ENCODE measurements at regions not wholly inside any gene's neighbourhood (a gene's known extent, or its start where the extent isn't known, plus 50 kb on each side); places are given as distances from the start of the nearest gene placed in this dataset.
"Not testable (repeated sequence)": the region's sequence is repeated elsewhere in the genome, so short reads cannot be mapped to it uniquely, and the experiment has no call there.

DNA sequence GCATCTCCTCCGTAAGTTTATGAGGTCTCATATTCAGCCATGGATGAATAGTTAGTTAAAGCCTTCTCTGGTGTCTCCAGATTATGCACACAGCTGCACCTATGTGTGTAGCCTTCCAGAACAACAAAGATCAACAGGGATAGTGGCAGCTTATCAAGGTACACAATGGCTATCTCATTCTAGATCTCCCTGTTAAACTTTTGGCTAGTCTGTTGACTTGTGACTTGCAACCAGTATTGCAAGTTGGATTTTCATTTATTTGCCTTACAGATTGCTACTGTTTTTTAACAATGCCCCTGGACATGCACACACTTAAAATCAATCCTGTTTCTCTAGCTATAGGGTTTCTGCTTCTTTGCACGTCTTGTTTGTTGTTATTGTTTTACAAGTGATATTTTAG lies 363.2 kb downstream of the OMA1 start:
- Mint-ChIP-seq H3K27me3 (peaks cover 5% of the 10 kb centered on the region), H3K4me1 (no peaks in the 10 kb centered on the region), H3K9me3 (peaks cover 13% of the 10 kb centered on the region), H3K27ac (no peak overlapping the region), H3K36me3 (no peaks in the 10 kb centered on the region), H3K4me3 (no peak overlapping the region)
- DNase-seq, result no peak

DNA sequence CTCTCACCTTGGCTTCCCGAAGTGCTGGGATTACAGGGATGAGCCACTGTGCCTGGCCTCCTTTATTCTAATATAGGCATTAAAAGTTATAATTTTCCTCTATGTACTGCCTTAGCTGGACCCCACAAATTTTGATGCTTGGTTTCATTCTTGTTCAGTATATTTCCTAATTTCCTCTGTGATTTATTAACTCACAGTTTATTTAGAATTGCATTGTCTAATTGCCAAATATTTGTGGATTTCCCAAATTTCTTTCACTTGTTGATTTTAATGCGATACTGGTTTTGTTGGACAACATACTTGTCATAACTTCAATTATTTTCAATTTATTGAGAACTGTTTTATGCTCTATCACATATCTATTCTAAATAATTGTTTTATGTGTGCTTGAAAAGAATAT lies 366.0 kb downstream of the OMA1 start:
- H3K4me3 Mint-ChIP-seq, result no peak overlapping the region
- H3K36me3 Mint-ChIP-seq, result no peaks in the 10 kb centered on the region
- no peak for DNase-seq
- H3K9me3 Mint-ChIP-seq, result peaks cover 13% of the 10 kb centered on the region
- H3K4me1 Mint-ChIP-seq, result no peaks in the 10 kb centered on the region
- H3K27ac Mint-ChIP-seq, result no peak overlapping the region
- no peaks in the 10 kb centered on the region for H3K27me3 Mint-ChIP-seq

DNA sequence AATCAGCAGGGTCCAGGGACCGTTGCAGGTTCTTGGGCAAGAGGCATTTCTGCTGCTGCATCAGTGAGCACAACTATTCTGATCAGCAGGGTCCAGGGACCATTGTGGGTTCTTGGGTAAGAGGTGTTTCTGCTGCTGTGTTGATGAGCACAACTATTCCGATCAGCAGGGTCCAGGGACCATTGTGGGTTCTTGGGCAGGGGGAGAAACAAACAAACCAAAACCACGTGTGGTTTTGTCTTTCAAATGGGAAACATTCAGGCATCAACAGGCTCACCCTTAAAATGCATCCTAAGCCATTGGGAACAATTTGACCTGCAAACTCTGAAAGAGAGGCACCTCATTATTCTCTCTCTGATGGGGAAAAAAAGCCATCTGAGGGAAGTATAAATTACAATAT lies 377.4 kb downstream of the OMA1 start:
- not testable (repeated sequence) for H3K4me1 Mint-ChIP-seq, DNase-seq, H3K9me3 Mint-ChIP-seq, H3K4me3 Mint-ChIP-seq, H3K36me3 Mint-ChIP-seq, H3K27me3 Mint-ChIP-seq, H3K27ac Mint-ChIP-seq

DNA sequence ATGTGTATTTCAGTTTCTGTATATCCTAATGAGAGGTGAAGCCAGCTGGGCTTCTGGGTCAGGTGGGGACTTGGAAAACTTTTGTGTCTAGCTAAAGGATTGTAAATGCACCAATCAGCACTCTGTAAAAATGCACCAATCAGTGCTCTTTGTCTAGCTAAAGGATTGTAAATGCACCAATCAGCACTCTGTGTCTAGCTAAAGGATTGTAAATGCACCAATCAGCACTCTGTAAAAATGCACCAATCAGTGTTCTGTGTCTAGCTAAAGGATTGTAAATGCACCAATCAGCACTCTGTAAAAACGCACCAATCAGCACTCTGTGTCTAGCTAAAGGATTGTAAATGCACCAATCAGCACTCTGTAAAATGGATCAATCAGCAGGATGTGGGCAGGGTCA lies 379.4 kb downstream of the OMA1 start:
- H3K36me3 Mint-ChIP-seq, H3K27ac Mint-ChIP-seq, H3K4me3 Mint-ChIP-seq, H3K27me3 Mint-ChIP-seq, H3K9me3 Mint-ChIP-seq, H3K4me1 Mint-ChIP-seq, DNase-seq: not testable (repeated sequence)

DNA sequence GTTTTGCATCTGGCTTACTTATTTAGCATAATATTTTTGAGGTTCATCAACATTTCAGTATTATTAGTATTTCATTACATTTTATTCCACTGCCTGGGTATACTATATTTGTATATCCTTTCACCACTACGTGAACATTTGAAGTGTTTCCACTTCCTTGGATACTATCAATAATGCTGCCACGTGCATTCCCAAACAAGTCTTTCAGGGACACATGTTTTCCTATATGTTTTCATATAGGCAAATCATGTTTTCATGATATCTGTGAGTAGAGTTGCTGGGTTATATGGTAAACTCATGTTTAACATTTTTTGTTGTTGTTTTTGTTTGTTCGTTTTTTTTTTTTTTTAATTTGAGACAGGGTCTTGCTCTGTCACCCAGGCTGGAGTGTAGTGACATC lies 380.1 kb downstream of the OMA1 start:
- H3K36me3 Mint-ChIP-seq, result no peaks in the 10 kb centered on the region
- H3K27me3 Mint-ChIP-seq, result peaks cover 3% of the 10 kb centered on the region
- no peaks in the 10 kb centered on the region for H3K4me1 Mint-ChIP-seq
- no peak overlapping the region for H3K4me3 Mint-ChIP-seq
- DNase-seq, result no peak
- no peak overlapping the region for H3K27ac Mint-ChIP-seq
- H3K9me3 Mint-ChIP-seq, result peaks cover 3% of the 10 kb centered on the region

DNA sequence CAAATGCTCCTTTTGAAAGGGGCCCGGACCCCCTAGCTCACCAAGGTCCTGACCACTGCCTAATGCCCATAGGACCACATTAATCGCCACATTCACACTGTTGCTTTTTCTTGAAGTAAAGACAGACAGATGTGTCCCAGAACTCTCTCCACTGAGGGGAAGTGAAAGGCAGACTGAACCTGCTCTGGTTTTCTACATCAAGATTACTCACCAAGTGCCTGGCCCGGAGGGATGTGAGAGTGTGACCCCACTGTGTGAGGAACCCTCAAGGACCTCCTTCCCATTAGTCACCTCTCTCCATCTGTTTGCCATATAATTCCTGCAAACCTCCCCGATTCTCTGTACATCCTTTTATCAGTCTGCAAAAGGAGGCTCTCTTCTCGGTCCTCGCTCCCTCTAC lies 381.5 kb downstream of the OMA1 start:
- Mint-ChIP-seq H3K4me1 (no peaks in the 10 kb centered on the region), H3K27ac (no peak overlapping the region), H3K36me3 (no peaks in the 10 kb centered on the region), H3K9me3 (peaks cover 3% of the 10 kb centered on the region), H3K4me3 (no peak overlapping the region), H3K27me3 (peaks cover 3% of the 10 kb centered on the region)
- no peak for DNase-seq

DNA sequence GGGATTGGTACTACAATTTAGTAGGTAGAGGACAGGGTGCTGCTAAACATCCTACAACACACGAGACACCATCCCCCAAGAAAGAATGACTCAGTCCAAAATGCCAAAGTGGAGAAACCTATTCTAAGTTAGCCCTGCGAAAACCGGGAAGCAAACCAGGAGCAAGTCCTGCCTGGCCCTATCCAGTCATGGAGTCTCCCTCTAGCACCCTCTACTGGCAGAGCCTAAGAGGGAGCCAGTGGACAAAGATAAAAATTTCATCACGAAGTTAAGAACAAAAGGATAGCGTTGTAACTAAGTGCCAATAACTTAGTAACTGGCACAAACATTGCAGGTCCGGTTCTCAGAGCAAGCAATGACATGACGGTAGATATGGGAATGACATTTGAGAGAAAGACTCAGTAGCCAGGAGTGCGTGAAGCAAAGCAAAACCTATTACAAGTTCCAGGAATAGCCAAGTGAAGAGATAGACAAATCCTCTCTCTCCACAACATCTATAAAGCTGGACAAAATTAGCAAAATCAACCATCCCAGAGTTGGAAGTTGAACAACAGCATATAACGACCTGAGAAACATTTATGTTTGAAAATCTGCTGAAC lies 383.5 kb downstream of the OMA1 start:
- Mint-ChIP-seq H3K27me3 (peaks cover 3% of the 10 kb centered on the region), H3K9me3 (peaks cover 3% of the 10 kb centered on the region), H3K27ac (no peak overlapping the region)

DNA sequence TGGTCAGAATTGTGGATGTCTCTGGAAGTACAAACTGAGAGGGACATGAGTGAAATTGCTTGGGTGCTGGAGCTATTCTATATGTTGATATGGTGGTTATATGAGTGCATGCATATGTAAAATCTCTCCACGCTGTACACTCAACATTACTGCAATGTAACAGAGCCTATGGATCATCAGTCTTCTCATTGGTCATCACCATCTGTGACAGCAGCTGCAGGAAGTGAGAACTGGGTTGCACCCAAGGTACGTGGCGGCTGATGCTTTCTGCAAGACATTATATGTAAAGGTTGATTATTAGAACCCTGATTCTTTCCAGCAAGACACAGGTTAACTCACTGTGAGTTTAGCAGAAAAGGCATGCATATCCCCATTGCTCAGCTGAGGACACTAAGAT lies 387.1 kb downstream of the OMA1 start:
- DNase-seq, result no peak
- Mint-ChIP-seq H3K4me1 (no peaks in the 10 kb centered on the region), H3K27ac (no peak overlapping the region), H3K9me3 (no peaks in the 10 kb centered on the region), H3K27me3 (peaks cover 3% of the 10 kb centered on the region), H3K4me3 (no peak overlapping the region), H3K36me3 (no peaks in the 10 kb centered on the region)

More for the DNA sequence above, 383.5 kb downstream of the OMA1 start:
- H3K36me3 Mint-ChIP-seq, result no peaks in the 10 kb centered on the region
- DNase-seq, result peak; percentile 2
- no peak overlapping the region for H3K4me3 Mint-ChIP-seq
- no peaks in the 10 kb centered on the region for H3K4me1 Mint-ChIP-seq

DNA sequence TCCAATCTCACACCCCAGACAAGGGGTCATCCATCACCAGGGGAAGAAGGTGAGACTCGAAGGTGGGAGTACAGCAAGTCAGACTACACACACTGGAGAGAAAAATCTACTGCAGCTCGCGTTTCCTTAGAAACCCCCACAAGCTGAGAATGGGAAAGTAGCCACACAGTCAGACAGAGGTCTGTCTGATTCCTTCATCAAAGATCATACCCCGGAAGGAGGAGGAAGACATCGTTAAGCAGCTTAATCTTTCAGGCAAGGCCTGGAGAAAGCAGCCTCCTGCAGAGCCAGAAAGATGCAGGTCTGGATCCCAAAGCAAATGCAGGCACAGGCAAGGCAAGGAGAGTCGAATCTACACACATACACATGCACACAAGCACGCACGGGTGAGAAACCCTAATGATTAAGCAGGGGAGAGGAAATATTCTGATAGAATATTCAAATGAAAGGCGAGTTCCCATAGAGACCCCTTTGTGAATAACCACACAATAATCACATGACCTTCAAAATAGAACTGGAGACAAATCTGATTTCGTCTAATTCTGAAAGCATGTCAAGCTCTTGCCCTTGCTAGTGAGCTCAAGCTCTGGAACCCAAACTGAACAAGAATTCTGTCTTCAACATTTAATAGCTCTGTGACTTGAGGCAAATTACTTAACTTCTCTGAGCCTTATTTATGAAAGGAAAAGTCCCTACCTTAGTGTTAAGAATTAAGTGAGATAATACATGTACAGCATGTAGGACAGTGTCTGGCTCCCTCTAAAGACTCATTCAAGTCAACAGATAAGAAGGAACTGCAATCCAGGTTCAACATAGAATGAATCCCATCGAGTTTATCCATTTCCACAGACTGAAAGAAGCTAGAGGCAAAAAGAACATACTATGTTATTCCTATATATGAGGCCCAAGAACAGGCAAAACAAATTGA lies 387.8 kb downstream of the OMA1 start:
- Mint-ChIP-seq H3K4me3 (no peak overlapping the region), H3K27me3 (peaks cover 3% of the 10 kb centered on the region), H3K27ac (no peak overlapping the region), H3K4me1 (no peaks in the 10 kb centered on the region), H3K36me3 (no peaks in the 10 kb centered on the region), H3K9me3 (no peaks in the 10 kb centered on the region)
- no peak for DNase-seq

DNA sequence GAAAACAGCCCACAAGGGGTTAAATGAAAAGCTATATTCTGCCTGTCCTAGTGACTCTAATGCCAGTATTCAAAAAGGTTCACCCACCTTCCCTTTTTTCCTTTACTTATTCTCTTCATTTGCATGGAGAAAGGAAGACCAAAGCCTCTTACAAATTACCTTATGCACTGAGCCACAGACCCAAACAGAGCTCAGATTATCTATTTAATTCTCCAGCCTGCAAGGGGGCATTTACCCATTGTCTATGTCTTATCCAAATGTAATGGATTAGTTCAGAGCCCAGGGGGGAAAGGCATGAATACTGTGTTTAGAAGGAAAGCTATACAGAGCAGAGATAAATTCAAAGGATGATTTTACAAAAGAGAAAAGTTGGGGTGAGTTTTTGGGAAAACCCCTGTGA lies 388.5 kb downstream of the OMA1 start:
- Mint-ChIP-seq H3K4me3 (no peak overlapping the region), H3K36me3 (no peaks in the 10 kb centered on the region), H3K27me3 (no peaks in the 10 kb centered on the region), H3K9me3 (no peaks in the 10 kb centered on the region), H3K27ac (no peak overlapping the region), H3K4me1 (no peaks in the 10 kb centered on the region)
- DNase-seq, result no peak

DNA sequence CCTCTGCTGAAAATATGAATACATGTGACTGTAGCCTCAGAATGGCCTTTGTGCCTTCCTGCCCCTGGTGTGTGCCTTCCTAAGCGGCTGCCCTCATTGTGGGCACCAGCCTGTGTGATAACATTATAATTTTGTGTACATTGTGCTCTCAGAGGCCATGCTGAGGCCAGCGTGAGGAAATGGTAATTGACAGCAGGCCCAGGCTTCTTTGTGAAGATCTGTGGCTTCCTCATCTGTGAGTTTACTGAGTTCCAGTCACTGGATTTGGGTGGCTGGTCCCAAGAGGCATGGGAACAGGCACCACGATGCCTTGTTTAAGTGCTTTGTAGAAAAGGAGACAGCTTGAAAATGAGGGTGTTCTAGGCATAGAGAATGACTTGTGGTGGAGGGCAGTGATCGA lies 389.3 kb downstream of the OMA1 start:
- Mint-ChIP-seq H3K4me3 (no peak overlapping the region), H3K36me3 (no peaks in the 10 kb centered on the region), H3K27me3 (no peaks in the 10 kb centered on the region), H3K9me3 (no peaks in the 10 kb centered on the region), H3K4me1 (no peaks in the 10 kb centered on the region), H3K27ac (no peak overlapping the region)
- no peak for DNase-seq

DNA sequence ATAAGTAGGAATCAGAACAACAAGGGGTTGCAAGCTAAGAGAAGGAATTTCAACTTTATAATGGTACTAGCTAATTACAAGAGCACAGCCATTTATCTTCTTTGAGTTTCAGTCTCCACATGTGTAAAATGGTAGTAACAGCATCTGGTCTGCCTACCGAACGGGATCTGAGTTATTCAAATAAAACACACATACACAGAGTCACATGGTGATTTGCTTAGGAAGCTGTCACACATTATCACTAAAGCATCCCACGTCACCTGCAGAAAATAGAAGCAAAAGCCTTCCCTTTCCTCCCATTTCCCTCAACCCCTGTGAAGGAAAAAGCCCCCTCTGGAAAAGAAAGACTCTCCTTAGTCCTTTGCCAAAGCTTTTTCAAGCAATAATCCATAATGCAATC lies 389.7 kb downstream of the OMA1 start:
- Mint-ChIP-seq H3K27me3 (no peaks in the 10 kb centered on the region), H3K27ac (no peak overlapping the region), H3K4me1 (no peaks in the 10 kb centered on the region), H3K9me3 (no peaks in the 10 kb centered on the region), H3K4me3 (no peak overlapping the region), H3K36me3 (no peaks in the 10 kb centered on the region)
- no peak for DNase-seq

DNA sequence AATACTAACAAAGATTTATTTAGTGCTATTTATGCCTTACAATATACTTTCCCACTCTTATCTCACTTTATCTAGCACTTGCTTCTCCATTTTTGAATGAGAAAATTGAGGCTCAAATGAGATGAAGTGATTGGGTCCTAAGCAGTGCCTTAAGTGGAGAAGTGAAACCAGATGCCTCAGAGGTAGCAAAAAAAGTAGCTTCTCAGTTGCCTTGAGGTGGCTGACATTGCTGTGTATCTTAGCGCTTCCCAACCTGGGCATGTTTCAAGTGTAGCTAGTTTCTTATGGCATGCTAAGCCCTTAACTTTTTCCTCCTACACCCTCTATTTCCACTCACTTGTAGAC lies 390.4 kb downstream of the OMA1 start:
- no peaks in the 10 kb centered on the region for H3K36me3 Mint-ChIP-seq
- H3K4me3 Mint-ChIP-seq, result no peak overlapping the region
- DNase-seq, result no peak
- no peak overlapping the region for H3K27ac Mint-ChIP-seq
- H3K27me3 Mint-ChIP-seq, result no peaks in the 10 kb centered on the region
- H3K4me1 Mint-ChIP-seq, result no peaks in the 10 kb centered on the region
- no peaks in the 10 kb centered on the region for H3K9me3 Mint-ChIP-seq

DNA sequence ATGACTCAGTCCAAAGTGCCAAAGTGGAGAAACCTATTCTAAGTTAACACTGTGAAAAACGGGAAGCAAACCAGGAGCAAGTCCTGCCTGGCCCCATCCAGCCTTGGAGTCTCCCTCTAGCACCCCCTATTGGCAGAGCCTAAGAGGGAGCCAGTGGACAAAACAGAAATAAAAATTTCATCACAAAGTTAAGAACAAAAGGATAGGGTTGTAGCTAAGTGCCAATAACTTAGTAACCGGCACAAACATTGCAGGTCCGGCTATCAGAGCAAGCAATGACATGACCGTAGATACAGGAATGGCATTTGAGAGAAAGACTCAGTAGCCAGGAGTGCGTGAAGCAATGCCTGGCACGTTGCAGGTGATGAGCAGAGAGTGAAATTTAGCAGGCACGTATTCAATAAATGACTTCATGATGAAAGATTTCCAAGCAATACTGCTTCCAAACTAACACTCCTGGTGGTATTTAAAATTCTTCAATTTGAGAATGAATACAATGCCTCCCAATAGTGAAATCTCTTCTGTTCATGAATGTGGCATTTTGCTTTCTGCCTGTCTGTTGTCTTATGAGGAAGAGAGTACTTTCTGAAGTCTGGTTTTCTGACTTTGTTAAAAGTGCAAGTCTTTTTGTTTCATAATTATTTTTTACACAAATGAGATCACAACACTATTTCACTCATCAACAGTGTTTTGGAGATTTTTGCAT lies 391.0 kb downstream of the OMA1 start:
- H3K27me3 Mint-ChIP-seq, result no peaks in the 10 kb centered on the region
- H3K4me3 Mint-ChIP-seq, result no peak overlapping the region
- no peaks in the 10 kb centered on the region for H3K36me3 Mint-ChIP-seq
- H3K9me3 Mint-ChIP-seq, result no peaks in the 10 kb centered on the region
- H3K4me1 Mint-ChIP-seq, result no peaks in the 10 kb centered on the region
- no peak overlapping the region for H3K27ac Mint-ChIP-seq
- no peak for DNase-seq

DNA sequence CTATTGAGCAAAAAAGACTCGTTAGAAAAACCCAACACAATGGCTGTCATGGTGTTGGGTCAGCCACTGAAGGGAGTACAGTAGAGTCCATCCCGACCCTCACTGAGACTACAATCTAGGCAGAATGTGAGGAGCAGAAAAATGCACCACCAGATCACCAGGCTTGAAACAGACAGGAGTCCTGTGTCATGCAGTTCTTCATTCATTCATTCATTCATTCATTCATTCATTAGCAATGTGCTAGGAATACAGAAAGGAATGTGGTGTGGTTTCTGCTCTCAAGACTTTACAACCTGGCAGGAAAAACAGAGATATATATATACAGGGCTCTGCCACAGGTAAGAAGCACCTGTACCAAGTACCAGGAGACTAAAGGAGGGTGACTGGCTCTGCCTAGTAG lies 392.3 kb downstream of the OMA1 start:
- Mint-ChIP-seq H3K4me3 (no peak overlapping the region), H3K27ac (no peak overlapping the region), H3K4me1 (no peaks in the 10 kb centered on the region), H3K36me3 (no peaks in the 10 kb centered on the region), H3K9me3 (no peaks in the 10 kb centered on the region), H3K27me3 (no peaks in the 10 kb centered on the region)
- no peak for DNase-seq

DNA sequence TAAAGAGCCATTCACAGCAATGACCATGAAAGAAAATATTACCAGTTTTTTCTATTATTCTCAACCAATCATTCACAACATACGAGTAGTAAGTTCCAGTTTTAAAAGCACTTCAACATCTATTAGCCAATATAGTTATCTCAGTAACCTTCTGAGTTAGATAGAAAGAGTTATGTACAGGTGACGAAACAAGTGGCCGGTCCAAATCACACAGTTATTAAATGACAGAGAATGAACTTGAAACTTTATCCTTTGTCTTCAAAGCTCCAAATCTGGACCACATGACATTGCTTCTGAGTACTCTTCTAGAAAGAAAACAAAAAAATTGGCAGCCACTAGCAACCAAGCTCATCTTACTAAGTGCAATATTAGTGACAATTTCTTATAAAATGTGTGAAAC lies 393.8 kb downstream of the OMA1 start:
- no peak overlapping the region for H3K4me3 Mint-ChIP-seq
- H3K27ac Mint-ChIP-seq, result no peak overlapping the region

More for the DNA sequence above, 393.8 kb downstream of the OMA1 start:
- no peaks in the 10 kb centered on the region for H3K9me3 Mint-ChIP-seq
- H3K27me3 Mint-ChIP-seq, result no peaks in the 10 kb centered on the region
- no peak for DNase-seq
- H3K4me1 Mint-ChIP-seq, result no peaks in the 10 kb centered on the region
- H3K36me3 Mint-ChIP-seq, result no peaks in the 10 kb centered on the region

All from activated naive CD8-positive, alpha-beta T cell treated with anti-CD3 and anti-CD28 coated beads for 36 hours (primary cell).